IPS DF 4.7 (cell line): ENCODE measurements at regions not wholly inside any gene's neighbourhood (a gene's known extent, or its start where the extent isn't known, plus 50 kb on each side); places are given as distances from the start of the nearest gene placed in this dataset.
A peak's percentile ranks its signal among the peaks of the same experiment; 100 is the strongest.
"Not testable (repeated sequence)": the region's sequence is repeated elsewhere in the genome, so short reads cannot be mapped to it uniquely, and the experiment has no call there.

Source experiments
- DNase-seq: peaks from one replicate; pipeline ENCODE4 v3.0.0-alpha.2; 2013; ENCODE audit warnings: low spot score; ENCODE audit errors: extremely low read depth

GRCh38 chr6:77326029-77326428, 137.3 kb downstream of the HTR1B start:
- no peak for DNase-seq

- DNase-seq: no peak
Observed at GRCh38 chr6:77324866-77325265, 138.4 kb downstream of the HTR1B start.

DNA sequence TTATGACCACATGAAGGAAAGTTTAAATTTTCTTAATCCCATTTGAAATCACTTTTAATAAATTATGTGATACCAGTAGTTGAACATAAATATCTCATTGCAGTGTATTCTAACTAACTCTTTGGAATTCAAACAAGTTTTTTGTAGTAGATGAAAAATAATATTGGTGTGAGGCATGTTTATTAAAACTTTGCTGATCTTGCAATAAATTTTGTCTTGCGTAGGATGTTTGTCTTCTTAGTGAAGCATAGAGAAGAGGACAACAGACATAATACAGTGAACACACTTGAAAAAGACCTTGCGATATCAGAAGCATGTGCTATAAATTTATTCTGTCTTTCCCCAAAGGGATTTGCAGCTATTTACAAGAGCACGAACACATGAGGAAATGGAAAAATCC, 140.7 kb downstream of the HTR1B start:
- DNase-seq: no peak

GRCh38 chr6:77318256-77318655, 145.0 kb downstream of the HTR1B start:
- DNase-seq: no peak

- DNase-seq: no peak
Observed at GRCh38 chr6:77313595-77313994, 149.7 kb downstream of the HTR1B start.

DNA sequence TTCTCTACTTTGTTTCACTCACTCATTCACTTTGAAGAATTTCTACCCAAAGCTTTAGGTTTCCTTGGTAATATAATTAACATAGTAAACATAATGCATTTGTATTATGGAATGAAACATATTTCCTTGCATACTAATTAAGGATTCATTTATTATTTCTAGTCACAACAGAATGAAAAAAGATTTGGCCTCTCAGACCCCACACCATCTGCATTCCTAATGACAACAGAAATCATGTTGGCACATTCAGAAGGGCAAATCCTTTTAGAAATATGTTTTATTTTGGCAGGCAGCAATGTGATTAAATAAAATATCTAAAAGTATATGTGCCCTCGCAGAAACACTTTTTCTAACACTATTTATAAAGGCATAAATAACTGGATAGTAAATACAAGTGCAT, 163.4 kb downstream of the HTR1B start:
- DNase-seq: no peak

- DNase-seq: no peak
Observed at GRCh38 chr6:77298283-77298682, 165.0 kb downstream of the HTR1B start.

- DNase-seq: no peak
Observed at GRCh38 chr6:77292564-77293546, 170.4 kb downstream of the HTR1B start.

DNA sequence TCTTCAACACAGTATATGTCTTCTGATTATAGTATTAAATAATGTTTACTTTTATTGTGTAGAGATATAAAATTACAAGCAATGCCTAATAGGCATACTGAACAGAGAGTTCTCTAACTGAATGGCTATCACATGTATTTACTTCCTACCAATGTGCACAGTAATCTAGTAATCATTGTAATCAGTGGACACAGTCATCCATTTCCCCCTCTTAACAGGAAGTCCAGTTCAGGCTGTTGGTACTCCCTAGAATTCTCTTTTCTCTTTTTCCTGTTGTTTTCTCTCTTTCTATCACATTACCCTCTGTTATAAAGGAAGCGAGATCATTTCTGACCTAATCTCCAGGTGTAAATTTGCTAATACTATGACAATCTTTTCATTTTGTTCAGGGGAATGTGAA, 172.5 kb downstream of the HTR1B start:
- no peak for DNase-seq

GRCh38 chr6:77286541-77286940, 176.8 kb downstream of the HTR1B start:
- DNase-seq: no peak

GRCh38 chr6:77273929-77274328, 189.4 kb downstream of the HTR1B start:
- no peak for DNase-seq

DNA sequence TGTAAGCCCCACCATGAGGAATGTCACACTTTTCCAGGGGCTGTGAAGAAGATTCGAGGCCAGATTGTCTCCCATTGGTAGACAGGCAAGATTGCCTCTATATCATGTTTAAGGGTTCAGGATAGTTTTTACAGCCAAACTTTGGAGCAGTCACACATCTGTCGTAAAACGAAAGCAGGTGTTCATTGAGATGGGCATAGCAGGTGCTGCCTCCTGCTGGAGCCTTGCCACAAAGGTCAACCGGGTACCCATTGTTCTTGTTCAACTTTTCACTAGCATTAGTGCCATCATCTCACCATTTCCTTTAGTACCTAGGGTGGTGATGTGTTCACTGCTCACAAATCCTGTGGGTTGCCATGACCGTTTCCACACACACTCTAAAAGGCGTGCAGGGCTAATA, 198.3 kb downstream of the HTR1B start:
- DNase-seq: peak; percentile 7

DNA sequence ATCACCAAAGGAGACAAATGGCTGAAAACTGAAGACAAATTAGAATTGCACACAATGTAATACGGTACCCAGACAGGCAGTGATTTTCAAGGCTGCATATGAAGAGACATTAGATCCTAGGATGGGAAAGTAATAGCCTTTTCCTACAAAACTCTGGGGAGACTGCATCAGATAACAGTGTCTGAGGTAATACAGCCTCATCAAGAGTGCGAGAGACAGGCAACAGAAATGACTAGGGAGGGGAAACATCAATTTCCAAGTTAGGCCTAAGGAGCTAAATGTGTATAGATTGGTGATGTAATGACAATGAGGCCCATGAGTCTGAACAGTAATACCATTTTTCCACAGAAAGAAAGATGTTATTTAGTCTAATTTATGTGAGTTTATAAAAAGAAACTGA, 200.3 kb downstream of the HTR1B start:
- no peak for DNase-seq

- DNase-seq: not testable (repeated sequence)
Observed at GRCh38 chr6:77251801-77252200, 211.5 kb downstream of the HTR1B start.

- no peak for DNase-seq
Observed at GRCh38 chr6:77249560-77249959, 213.7 kb downstream of the HTR1B start.

- no peak for DNase-seq
Observed at GRCh38 chr6:77245026-77245425, 218.3 kb downstream of the HTR1B start.

DNA sequence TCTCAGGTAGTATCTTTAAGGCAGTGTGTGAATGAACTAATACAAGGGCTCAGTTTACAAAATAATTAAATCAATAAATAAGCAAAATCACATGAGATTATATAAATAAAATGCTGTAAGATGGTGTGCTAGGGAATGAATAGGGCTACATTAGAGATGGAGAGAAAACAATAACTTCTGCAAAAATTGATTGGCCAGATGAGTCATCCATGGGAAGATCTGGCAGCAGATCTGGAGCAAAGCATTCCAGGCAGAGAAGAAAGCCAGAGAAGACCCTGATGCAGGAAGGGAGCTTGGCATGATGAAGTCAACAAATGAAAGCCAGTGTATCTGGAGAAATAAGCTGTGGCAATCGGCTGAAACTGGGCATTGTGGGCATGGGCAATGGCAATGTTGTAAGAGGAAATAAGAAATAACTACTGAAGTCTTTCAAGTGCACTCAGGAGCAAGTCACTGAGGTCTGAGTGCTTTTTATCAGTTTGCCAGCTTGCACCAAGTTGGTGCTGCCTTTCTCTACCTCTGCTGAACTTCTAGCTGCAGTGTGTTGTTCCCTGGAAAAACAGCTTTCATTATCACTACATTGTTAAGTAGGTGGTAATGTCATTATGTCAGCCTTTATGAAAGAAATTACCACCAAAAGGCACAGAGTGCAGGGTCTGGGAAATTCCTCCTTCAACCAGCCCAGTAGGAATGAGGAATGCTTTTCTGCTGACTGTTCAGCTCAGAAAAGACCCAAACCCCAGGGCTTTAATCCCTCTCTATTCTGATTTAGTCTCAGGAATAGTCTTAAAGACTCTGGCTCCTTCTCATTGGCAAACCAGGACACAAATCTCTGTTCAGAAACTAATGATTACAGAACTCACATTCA, 231.6 kb downstream of the HTR1B start:
- no peak for DNase-seq

DNA sequence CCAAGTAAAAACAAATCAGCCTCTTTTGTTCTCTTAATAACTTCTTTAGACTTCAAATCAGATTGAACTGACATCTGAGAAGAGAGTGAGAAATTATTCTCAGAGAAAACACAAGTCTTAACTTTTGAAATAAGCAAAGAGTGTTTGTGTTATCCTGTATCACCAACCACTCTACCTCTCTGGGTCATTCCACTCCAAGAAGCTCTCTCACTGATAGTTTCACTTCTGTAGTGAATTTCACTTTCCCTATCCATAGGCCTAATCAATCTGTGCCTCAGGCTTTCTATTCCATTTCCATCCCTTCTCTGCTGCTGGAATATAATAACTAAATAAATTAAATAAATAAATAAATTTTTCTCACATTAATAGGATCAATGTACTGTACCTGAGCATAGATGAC, 235.0 kb downstream of the HTR1B start:
- no peak for DNase-seq

GRCh38 chr6:77217896-77218295, 245.4 kb downstream of the HTR1B start:
- no peak for DNase-seq

DNA sequence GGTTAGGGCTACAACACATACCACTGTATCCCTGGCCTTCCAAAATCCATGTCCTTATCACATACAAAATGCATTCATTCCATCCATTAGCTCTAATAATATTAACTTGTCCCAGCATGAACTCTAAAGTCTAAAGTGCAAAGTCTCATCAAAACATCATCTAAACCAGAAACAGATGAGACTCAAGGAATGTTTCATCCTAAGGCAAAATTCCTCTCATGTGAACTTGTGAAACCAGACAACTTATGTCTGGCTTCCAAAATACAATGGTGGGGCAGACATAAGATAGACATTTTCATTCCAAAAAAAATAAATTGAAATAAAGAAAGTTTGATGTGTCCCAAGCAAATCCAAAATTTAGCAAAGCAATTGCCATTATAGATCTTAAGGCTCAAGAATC, 257.4 kb downstream of the HTR1B start:
- no peak for DNase-seq

- DNase-seq: no peak
Observed at GRCh38 chr6:77204555-77204954, 258.7 kb downstream of the HTR1B start.

GRCh38 chr6:77183447-77183846, 279.8 kb downstream of the HTR1B start:
- no peak for DNase-seq
